Neural progenitor cell (in vitro differentiated cells): ENCODE measurements at regions not wholly inside any gene's neighbourhood (a gene's known extent, or its start where the extent isn't known, plus 50 kb on each side); places are given as distances from the start of the nearest gene placed in this dataset.

Experiments used
- DNase-seq: peaks from one replicate; pipeline ENCODE4 v3.0.0-alpha.2; 2016; ENCODE audit warnings: low spot score
- H2AFZ ChIP-seq: fragments of 200-600 bp; sonication (generic); replicated peaks from 2 replicates; pipeline ENCODE4 v1.6.1; 2016; ENCODE audit warnings: antibody characterized with exemption
- H3F3A ChIP-seq: fragments of 200-600 bp; sonication (generic); 2 replicates; pipeline ENCODE4 v1.6.1; 2016; ENCODE audit warnings: antibody characterized with exemption, low read depth
- H3K27ac ChIP-seq: fragments of 200-600 bp; sonication (generic); 2 replicates; pipeline ENCODE4 v1.5.1; 2016; ENCODE audit warnings: mild to moderate bottlenecking
- H3K27me3 ChIP-seq: fragments of 200-600 bp; sonication (generic); 2 replicates; pipeline ENCODE4 v1.6.1; 2016; ENCODE audit warnings: mild to moderate bottlenecking, moderate library complexity
- H3K36me3 ChIP-seq: fragments of 200-600 bp; sonication (generic); 2 replicates; pipeline ENCODE4 v1.5.1; 2016
- H3K4me1 ChIP-seq: fragments of 200-600 bp; sonication (generic); 2 replicates; pipeline ENCODE4 v1.6.1; 2016; ENCODE audit warnings: mixed run types
- H3K4me2 ChIP-seq: fragments of 200-600 bp; sonication (generic); 2 replicates; pipeline ENCODE4 v1.6.1; 2016
- H3K4me3 ChIP-seq: fragments of 200-600 bp; sonication (generic); 2 replicates; pipeline ENCODE4 v1.5.1; 2016
- H3K79me2 ChIP-seq: fragments of 200-600 bp; sonication (generic); 2 replicates; pipeline ENCODE4 v1.6.1; 2016; ENCODE audit warnings: low read depth
- H3K9ac ChIP-seq: fragments of 200-600 bp; sonication (generic); 2 replicates; pipeline ENCODE4 v1.6.1; 2016
- H3K9me3 ChIP-seq: fragments of 200-600 bp; sonication (generic); 2 replicates; pipeline ENCODE4 v1.5.1; 2016; ENCODE audit warnings: low read depth
- H4K20me1 ChIP-seq: fragments of 200-600 bp; sonication (generic); 2 replicates; pipeline ENCODE4 v1.6.1; 2016; ENCODE audit warnings: low read depth
- H3K27ac Mint-ChIP-seq: 3 replicates; pipeline ENCODE4 v1.8.0; 2021; ENCODE audit warnings: mixed read lengths
- H3K27me3 Mint-ChIP-seq: 2 replicates; pipeline ENCODE4 v1.8.0; 2022; ENCODE audit warnings: low read depth, mild to moderate bottlenecking, inconsistent platforms, moderate library complexity, mixed read lengths; ENCODE audit not compliant: insufficient read depth
- H3K36me3 Mint-ChIP-seq: 3 replicates; pipeline ENCODE4 v1.8.0; 2021; ENCODE audit warnings: mixed read lengths
- H3K4me1 Mint-ChIP-seq: 3 replicates; pipeline ENCODE4 v1.8.0; 2021; ENCODE audit warnings: mixed read lengths
- H3K4me3 Mint-ChIP-seq: 3 replicates; pipeline ENCODE4 v1.8.0; 2021; ENCODE audit warnings: mild to moderate bottlenecking, moderate library complexity, mixed read lengths
- H3K9me3 Mint-ChIP-seq: 3 replicates; pipeline ENCODE4 v1.8.0; 2020; ENCODE audit warnings: mixed read lengths
- CTCF ChIP-seq: fragments of 200-600 bp; sonication (generic); IDR thresholded peaks from 2 replicates; pipeline ENCODE4 v1.5.1; 2017; ENCODE audit warnings: antibody characterized with exemption, mild to moderate bottlenecking
- EZH2 ChIP-seq: fragments of 200-600 bp; sonication (generic); IDR thresholded peaks from 2 replicates; pipeline ENCODE4 v1.6.1; 2017; ENCODE audit warnings: antibody characterized with exemption, mild to moderate bottlenecking, moderate library complexity
- EZH2phosphoT487 ChIP-seq: fragments of 200-600 bp; sonication (generic); IDR thresholded peaks from 2 replicates; pipeline ENCODE4 v1.6.1; 2017; ENCODE audit warnings: antibody characterized with exemption

GRCh38 chr2:147231081-147231480, 613.7 kb upstream of the ACVR2A start:
- no peaks in the 10 kb centered on the region for H3K27me3 Mint-ChIP-seq
- H2AFZ ChIP-seq, result no peak overlapping the region
- no peaks in the 10 kb centered on the region for H3K9me3 ChIP-seq
- H3K36me3 ChIP-seq, result no peaks in the 10 kb centered on the region
- no peaks in the 10 kb centered on the region for H3K79me2 ChIP-seq
- H3K9me3 Mint-ChIP-seq, result no peaks in the 10 kb centered on the region
- TF ChIP-seq EZH2phosphoT487 (no peak), EZH2 (no peak), CTCF (no peak)
- H3K4me1 Mint-ChIP-seq, result no peaks in the 10 kb centered on the region
- no peak overlapping the region for H3K27ac ChIP-seq
- H3K4me3 ChIP-seq, result no peak overlapping the region
- no peak overlapping the region for H3K9ac ChIP-seq
- H3K27ac Mint-ChIP-seq, result no peak overlapping the region
- no peaks in the 10 kb centered on the region for H3K27me3 ChIP-seq
- H3K36me3 Mint-ChIP-seq, result no peaks in the 10 kb centered on the region
- no peaks in the 10 kb centered on the region for H4K20me1 ChIP-seq
- no peak for DNase-seq
- no peaks in the 10 kb centered on the region for H3F3A ChIP-seq
- H3K4me3 Mint-ChIP-seq, result no peak overlapping the region
- no peaks in the 10 kb centered on the region for H3K4me1 ChIP-seq
- no peak overlapping the region for H3K4me2 ChIP-seq

GRCh38 chr2:147227313-147227712, 617.5 kb upstream of the ACVR2A start:
- no peaks in the 10 kb centered on the region for H3K27me3 ChIP-seq
- H3K4me1 Mint-ChIP-seq, result peaks cover 12% of the 10 kb centered on the region
- no peak overlapping the region for H3K4me3 Mint-ChIP-seq
- H3K4me2 ChIP-seq, result no peak overlapping the region
- no peak overlapping the region for H3K9ac ChIP-seq
- H3K9me3 ChIP-seq, result no peaks in the 10 kb centered on the region
- H3K4me1 ChIP-seq, result peaks cover 18% of the 10 kb centered on the region
- DNase-seq, result no peak
- no peaks in the 10 kb centered on the region for H3K36me3 ChIP-seq
- no peaks in the 10 kb centered on the region for H3K79me2 ChIP-seq
- H3F3A ChIP-seq, result no peaks in the 10 kb centered on the region
- H3K27ac Mint-ChIP-seq, result no peak overlapping the region
- no peak overlapping the region for H3K27ac ChIP-seq
- no peaks in the 10 kb centered on the region for H3K9me3 Mint-ChIP-seq
- TF ChIP-seq EZH2phosphoT487, result no peak
- TF ChIP-seq EZH2, result no peak
- TF ChIP-seq CTCF, result no peak
- no peaks in the 10 kb centered on the region for H3K36me3 Mint-ChIP-seq
- H3K27me3 Mint-ChIP-seq, result no peaks in the 10 kb centered on the region
- H4K20me1 ChIP-seq, result no peaks in the 10 kb centered on the region
- no peak overlapping the region for H2AFZ ChIP-seq
- no peak overlapping the region for H3K4me3 ChIP-seq

GRCh38 chr2:147224070-147224469, 620.8 kb upstream of the ACVR2A start:
- no peaks in the 10 kb centered on the region for H3K36me3 Mint-ChIP-seq
- no peaks in the 10 kb centered on the region for H3K27me3 ChIP-seq
- no peaks in the 10 kb centered on the region for H3F3A ChIP-seq
- H3K27ac ChIP-seq, result no peak overlapping the region
- H4K20me1 ChIP-seq, result no peaks in the 10 kb centered on the region
- no peak for TF ChIP-seq EZH2phosphoT487
- TF ChIP-seq CTCF, result no peak
- no peak for TF ChIP-seq EZH2
- peak overlapping the region; percentile 19 for H2AFZ ChIP-seq
- no peaks in the 10 kb centered on the region for H3K36me3 ChIP-seq
- H3K4me2 ChIP-seq, result no peak overlapping the region
- no peak overlapping the region for H3K9ac ChIP-seq
- peaks cover 21% of the 10 kb centered on the region for H3K4me1 ChIP-seq
- H3K4me1 Mint-ChIP-seq, result peaks cover 12% of the 10 kb centered on the region
- DNase-seq, result peak; percentile 20
- no peaks in the 10 kb centered on the region for H3K9me3 ChIP-seq
- peaks cover 9% of the 10 kb centered on the region for H3K9me3 Mint-ChIP-seq
- H3K4me3 ChIP-seq, result no peak overlapping the region
- H3K27me3 Mint-ChIP-seq, result no peaks in the 10 kb centered on the region
- H3K27ac Mint-ChIP-seq, result peak overlapping the region; percentile 13
- H3K4me3 Mint-ChIP-seq, result no peak overlapping the region
- H3K79me2 ChIP-seq, result no peaks in the 10 kb centered on the region
